GM19467 (cell line): ENCODE measurements at regions not wholly inside any gene's neighbourhood (a gene's known extent, or its start where the extent isn't known, plus 50 kb on each side); places are given as distances from the start of the nearest gene placed in this dataset.

Source experiments
- ATAC-seq: cut with Tn5 transposase; IDR thresholded peaks from one replicate; pipeline ENCODE4 v1.9.1; 2021; ENCODE audit warnings: mild to moderate bottlenecking, moderate library complexity; ENCODE audit not compliant: unreplicated experiment

DNA sequence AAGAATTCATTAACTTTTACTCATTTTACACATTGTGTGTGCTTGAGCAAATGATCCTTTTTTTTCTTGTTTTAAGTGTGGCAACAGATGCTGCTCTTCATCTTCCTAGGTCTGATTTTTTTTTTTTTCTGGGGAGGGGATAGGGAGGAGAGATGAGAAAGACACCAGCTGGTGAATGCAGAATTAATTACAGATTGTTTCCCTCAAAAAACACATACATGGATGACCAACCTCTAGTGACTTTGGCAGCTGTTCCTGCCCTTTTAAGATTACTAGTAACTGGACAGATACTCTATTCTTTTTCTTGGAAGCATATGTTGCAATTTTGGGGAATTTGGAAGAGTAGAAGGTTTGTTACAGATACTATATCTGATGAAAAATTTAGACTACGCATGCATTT, 103.6 kb upstream of the MYO16 start:
- no peak for ATAC-seq

DNA sequence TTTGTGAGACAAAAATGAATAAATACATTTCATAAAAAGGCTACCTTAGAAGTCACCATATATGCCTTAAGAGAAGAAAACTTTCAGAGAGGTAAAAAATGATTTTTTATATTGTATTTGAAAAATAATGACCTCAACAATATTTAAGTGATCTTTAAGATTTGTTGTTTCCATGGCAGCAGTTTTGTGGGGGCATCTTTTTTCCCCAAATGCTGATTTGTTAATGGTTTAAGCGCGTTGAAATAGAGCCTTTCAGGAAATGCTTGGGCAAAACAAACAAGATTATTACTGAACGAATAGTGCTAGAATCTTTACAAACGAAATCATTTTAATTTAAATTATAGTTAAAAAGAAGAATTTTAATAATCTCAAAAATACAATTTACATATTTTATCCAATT, 103.1 kb upstream of the MYO16 start:
- no peak for ATAC-seq

DNA sequence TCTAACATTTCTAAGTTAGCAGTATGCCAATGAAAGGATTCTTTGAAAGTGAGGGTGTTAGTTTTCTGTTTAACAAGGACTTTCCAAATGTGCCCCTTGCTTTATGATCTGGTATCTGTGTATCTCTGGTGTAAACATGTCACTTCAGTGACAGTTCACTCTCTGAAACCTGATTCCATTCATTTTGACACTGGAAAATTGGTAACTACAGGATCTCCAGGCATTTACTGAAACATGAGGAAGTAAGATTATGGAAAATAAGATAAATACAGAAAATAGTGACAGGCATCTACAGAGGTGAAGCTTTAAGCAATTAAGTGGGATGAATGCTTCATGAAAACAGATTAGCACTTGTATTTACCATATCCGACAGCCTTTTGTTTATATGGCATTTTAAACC, 101.6 kb upstream of the MYO16 start:
- ATAC-seq, result no peak

- ATAC-seq, result no peak
These were observed 101.1 kb upstream of the MYO16 start for GRCh38 chr13:108528303-108528702.

DNA sequence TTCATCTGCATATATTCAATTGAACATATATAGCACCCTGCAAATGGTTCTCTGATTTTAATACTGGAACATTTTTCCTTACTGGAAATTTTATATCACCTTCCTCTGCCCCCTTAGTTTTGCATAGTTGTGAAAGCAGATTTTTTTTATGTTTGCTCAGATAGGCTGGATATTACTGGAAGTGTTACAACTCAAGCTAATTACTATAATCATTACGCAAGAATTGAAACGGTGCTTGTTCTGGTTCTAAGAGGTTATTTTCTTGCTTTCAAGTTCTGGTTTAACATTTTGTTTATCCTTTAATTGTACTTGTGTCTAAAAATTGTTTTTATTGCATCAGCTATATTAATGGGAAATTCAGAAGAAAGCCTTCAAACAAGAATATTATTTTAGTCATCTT, 95.6 kb upstream of the MYO16 start:
- ATAC-seq, result no peak

DNA sequence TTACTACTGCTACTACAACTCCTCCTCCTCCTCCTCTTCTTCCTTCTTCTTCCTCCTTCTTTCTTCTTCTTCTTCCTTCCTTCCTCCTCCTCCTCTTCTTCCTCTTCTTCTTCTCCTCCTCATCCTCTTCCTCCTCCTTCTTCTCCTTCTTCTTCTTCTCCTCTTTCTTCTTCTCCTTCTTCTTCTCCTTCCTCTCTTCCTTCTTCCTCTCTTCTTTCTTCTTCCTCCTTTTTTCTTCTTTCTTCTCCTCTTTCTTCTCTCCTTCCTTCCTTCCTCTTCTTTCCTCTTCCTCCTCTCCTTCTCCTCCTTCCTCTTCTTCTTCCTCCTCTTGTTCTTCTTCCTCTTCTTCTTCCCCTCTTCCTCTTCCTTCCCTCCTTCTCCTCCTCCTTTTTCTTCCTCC, 94.7 kb upstream of the MYO16 start:
- no peak for ATAC-seq

- no peak for ATAC-seq
These were observed 79.5 kb upstream of the MYO16 start for GRCh38 chr13:108549934-108550333.

GRCh38 chr13:108551674-108552073, 77.7 kb upstream of the MYO16 start:
- no peak for ATAC-seq

GRCh38 chr13:108558489-108558888, 70.9 kb upstream of the MYO16 start:
- ATAC-seq, result no peak

DNA sequence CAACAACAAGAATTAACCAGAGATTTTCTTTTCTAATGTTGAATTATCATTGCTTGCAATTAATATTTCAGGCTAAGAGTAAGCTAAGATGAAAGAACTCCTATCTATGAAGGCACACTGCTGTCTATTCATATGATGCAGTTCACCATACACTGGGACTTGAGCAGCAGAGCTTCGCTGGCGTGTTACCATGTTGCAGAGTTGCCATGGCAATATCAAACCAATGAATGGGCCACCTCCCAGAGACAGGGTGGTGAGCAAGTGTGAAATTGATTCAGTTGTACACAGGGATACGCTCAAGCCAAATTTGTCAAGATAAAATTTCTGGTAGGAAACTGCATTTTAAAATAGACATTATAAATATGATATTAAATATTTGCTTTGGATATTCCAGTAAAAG, 69.3 kb upstream of the MYO16 start:
- ATAC-seq, result no peak

DNA sequence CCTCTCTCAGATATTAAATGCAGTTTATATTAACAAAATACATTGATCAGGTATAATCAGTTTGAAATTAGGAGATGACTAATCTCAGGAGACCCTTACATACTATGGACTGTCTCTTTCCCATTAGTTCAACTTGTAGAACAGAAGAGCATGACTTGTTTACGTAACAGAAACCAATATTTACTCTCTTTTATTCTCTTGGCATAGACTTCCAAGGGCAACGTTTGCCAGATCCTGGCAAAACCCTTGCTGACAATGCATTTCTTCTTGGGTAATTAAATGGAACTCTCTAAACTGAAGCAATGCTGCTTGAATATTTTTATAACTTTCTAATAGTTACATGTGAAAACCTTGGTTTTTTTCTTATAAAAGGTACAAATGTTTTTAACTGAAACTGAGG, 68.3 kb upstream of the MYO16 start:
- ATAC-seq, result no peak

GRCh38 chr13:108566413-108567170, 62.8 kb upstream of the MYO16 start:
- no peak for ATAC-seq

DNA sequence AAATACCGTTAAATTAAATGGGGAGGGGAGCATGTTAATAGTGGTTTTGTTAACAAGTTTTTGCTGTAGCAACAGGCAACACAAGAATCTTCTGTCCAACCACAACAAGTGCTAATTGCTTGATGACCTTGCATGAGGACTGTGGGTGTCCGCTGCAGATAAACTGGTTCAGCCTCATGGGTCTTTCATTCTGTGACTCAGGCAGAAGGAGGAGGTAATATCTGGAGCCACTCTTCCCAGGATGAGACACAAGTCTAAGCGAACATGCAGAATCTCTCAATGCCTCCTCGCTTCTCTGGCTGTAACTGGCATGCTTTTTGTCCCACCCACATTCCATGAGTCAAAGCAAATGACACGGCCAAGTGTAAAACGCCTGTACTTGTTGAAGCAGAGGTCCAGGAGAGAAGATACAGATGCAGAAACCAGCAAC, 56.6 kb upstream of the MYO16 start:
- no peak for ATAC-seq

- no peak for ATAC-seq
These were observed 56.0 kb upstream of the MYO16 start for GRCh38 chr13:108573455-108573854.

- ATAC-seq, result no peak
These were observed 54.6 kb upstream of the MYO16 start for GRCh38 chr13:108574856-108575255.

DNA sequence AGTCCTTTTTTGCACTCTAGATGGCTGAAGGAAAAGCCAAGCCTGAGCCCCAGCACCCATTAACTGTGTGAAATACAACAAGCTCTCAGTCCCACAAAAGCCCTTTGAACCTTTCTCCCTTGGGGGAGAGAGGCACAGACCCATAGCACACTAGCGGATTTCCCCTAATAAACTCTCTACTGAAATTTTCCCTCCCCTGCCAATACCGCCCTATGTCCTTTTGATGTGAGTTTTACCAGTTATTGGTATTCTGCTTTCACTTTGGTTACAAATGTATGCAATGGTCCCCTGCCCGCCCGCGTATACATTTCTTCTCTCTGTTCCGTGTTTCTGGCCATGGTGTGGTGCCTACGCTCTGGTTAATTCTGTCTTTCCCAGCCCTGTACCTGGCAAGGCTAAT, 54.0 kb upstream of the MYO16 start:
- no peak for ATAC-seq
